ENCODE measurements at regions not wholly inside any gene's neighbourhood (a gene's known extent, or its start where the extent isn't known, plus 50 kb on each side); places are given as distances from the start of the nearest gene placed in this dataset.

DNA sequence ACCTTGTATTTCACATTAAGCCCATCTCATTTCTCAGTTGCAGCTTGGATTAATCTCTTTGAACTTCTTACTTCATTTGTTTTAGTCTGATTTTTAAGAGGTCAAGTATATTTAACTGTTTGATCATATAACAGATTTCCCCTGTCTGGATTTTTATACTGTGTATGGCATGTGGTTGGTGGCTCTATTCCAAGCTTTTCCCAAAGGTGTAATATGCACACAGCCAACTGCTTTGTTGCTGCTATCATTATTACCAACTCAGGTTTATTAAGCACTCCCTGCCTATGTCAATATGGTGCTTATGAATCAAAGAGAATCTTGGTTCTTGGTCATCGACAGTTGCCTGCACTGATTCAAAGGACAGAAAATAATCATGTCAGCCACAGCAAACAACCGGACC lies 92.6 kb downstream of the RAP2A start:
- TF ChIP-seq ZNF274 (IDR thresholded peaks at IDR 0.05; ENCODE audit: low read depth, low read length) (no peak), SUZ12 (IDR thresholded peaks at IDR 0.05; ENCODE audit: extremely low read depth, insufficient read depth, insufficient read length) (no peak)

All from NT2/D1 (cell line).